Spleen (tissue), 11 donors: ENCODE measurements at regions not wholly inside any gene's neighbourhood (a gene's known extent, or its start where the extent isn't known, plus 50 kb on each side); places are given as distances from the start of the nearest gene placed in this dataset.

Experiments
- DNase-seq: peaks from one replicate; pipeline ENCODE4 v3.0.0-alpha.2; 2020
- H3K27ac ChIP-seq, 8 donors: fragments of 200-600 bp; sonication (generic) in 7 of 8; 1 replicate in 4 of 8; 2 replicates in 4 of 8; pipeline versions ENCODE4 v1.5.0 to v1.8.0; 2016 to 2021; ENCODE audit warnings: inconsistent platforms in 4 of 8, mild to moderate bottlenecking in 4 of 8, moderate library complexity in 1 of 8
- H3K27me3 ChIP-seq, 7 donors: fragments of 200-600 bp; sonication (generic) in 6 of 7; replicated peaks in 1 of 7; 1 replicate in 4 of 7; 2 replicates in 3 of 7; pipeline versions ENCODE4 v1.5.0 to v1.8.0; 2016 to 2021; ENCODE audit warnings: inconsistent platforms in 3 of 7, mild to moderate bottlenecking in 1 of 7
- H3K36me3 ChIP-seq, 6 donors: fragments of 200-600 bp; sonication (generic) in 5 of 6; 1 replicate in 4 of 6; 2 replicates in 2 of 6; pipeline versions ENCODE4 v1.5.0 to v1.8.0; 2016 to 2021; ENCODE audit warnings: inconsistent platforms in 2 of 6
- H3K4me1 ChIP-seq, 6 donors: fragments of 200-600 bp; sonication (generic) in 5 of 6; 1 replicate in 3 of 6; 2 replicates in 3 of 6; pipeline versions ENCODE4 v1.5.0 to v1.8.0; 2016 to 2021; ENCODE audit warnings: inconsistent platforms in 3 of 6
- H3K4me3 ChIP-seq, 8 donors: fragments of 200-600 bp; sonication (generic) in 7 of 8; 1 replicate in 4 of 8; 2 replicates in 4 of 8; pipeline versions ENCODE4 v1.5.0 to v1.8.0; 2016 to 2021; ENCODE audit warnings: inconsistent platforms in 4 of 8, mild to moderate bottlenecking in 4 of 8, moderate library complexity in 2 of 8
- H3K9me3 ChIP-seq, 8 donors: fragments of 200-600 bp; sonication (generic) in 7 of 8; 1 replicate in 4 of 8; 2 replicates in 4 of 8; pipeline versions ENCODE4 v1.5.0 to v1.8.0; 2016 to 2021; ENCODE audit warnings: inconsistent platforms in 4 of 8
- CTCF ChIP-seq, 11 experiments: fragments of 200-600 bp in 7 of 11; fragments of 450-650 bp in 4 of 11; sonication (generic) in 4 of 11; IDR thresholded peaks in 8 of 11; conservative IDR thresholded peaks in 3 of 11; 1 replicate in 7 of 11; 2 replicates in 4 of 11; pipeline versions ENCODE4 v1.4.0 to v1.8.0; 2016 to 2021; ENCODE audit warnings: antibody characterized with exemption in 11 of 11, inconsistent platforms in 4 of 11, mild to moderate bottlenecking in 1 of 11
- POLR2A ChIP-seq, 3 donors: fragments of 450-650 bp; IDR thresholded peaks; one replicate each; pipeline ENCODE4 v1.5.1; 2017; ENCODE audit warnings: antibody characterized with exemption in 3 of 3, mild to moderate bottlenecking in 1 of 3
- POLR2AphosphoS5 ChIP-seq, 3 donors: sonication (generic); formaldehyde crosslinking; IDR thresholded peaks; one replicate each; pipeline ENCODE4 v1.5.1; 2017; ENCODE audit warnings: antibody characterized with exemption in 3 of 3
- WGBS, 5 donors: extraction: QIAGEN DNeasy Blood & Tissue Kit in 3 of 5; methylation state at CpG; one replicate each; pipeline versions ENCODE4 v1.1.5 to v1.1.7; 2013 to 2018; 5-methylcytosine and 5-hydroxymethylcytosine counted together
- intact Hi-C: fragments of 100-400 bp; cut with DNase I; formaldehyde crosslinking; loops from one replicate; pipeline ENCODE4 v1.15.0; 2023; ENCODE audit warnings: low total_unique reads
- donor health status: healthy with polysubstance abuse.
- donor health status: DM: no; HTN: no; CAD: no; lungs with moderate emphysema.
- donor health status: DM: no; HTN: no; CAD: no.
- donor health status: Bipolar disorder and iron deficiency.
- donor health status: healthy.
- donor health status: DM: no; HTN: no; CAD: no.
- donor health status: DM: yes; HTN: yes; CAD: no.

GRCh38 chr7:79882922-79883321 lies 251.7 kb upstream of the GNAI1 start:
- TF ChIP-seq POLR2AphosphoS5 (IDR thresholded peaks at IDR 0.05), result no peak
- no peak for TF ChIP-seq CTCF (IDR thresholded peaks at IDR 0.05 in 8 of 11, conservative IDR thresholded peaks at IDR 0.05 in 3 of 11)
- no peak for TF ChIP-seq POLR2A (IDR thresholded peaks at IDR 0.05)
- no peak for DNase-seq
- H3K36me3 ChIP-seq, result no peaks in the 10 kb centered on the region
- intact Hi-C loops, result no loop called here
- H3K27ac ChIP-seq, result no peak overlapping the region
- H3K4me3 ChIP-seq, result no peak overlapping the region
- no peaks in the 10 kb centered on the region for H3K4me1 ChIP-seq
- H3K27me3 ChIP-seq, result no peaks in the 10 kb centered on the region
- 44 to 86% (median 83%) methylated on average over 2 of the region's 2 CpGs for WGBS, 5 donors
- peaks cover 0 to 3% (median 0%) of the 10 kb centered on the region in 8 donors for H3K9me3 ChIP-seq

- H3K27me3 ChIP-seq, result no peaks in the 10 kb centered on the region
- no peak for DNase-seq
- H3K4me3 ChIP-seq, result no peak overlapping the region
- H3K9me3 ChIP-seq, result peaks cover 0 to 6% (median 0%) of the 10 kb centered on the region in 8 donors
- WGBS, 5 donors, result 72 to 86% (median 85%) methylated on average over 2 of the region's 2 CpGs
- H3K27ac ChIP-seq, result no peak overlapping the region
- TF ChIP-seq CTCF (IDR thresholded peaks at IDR 0.05 in 8 of 11, conservative IDR thresholded peaks at IDR 0.05 in 3 of 11), result no peak
- no peak for TF ChIP-seq POLR2AphosphoS5 (IDR thresholded peaks at IDR 0.05)
- no peak for TF ChIP-seq POLR2A (IDR thresholded peaks at IDR 0.05)
- no peaks in the 10 kb centered on the region for H3K36me3 ChIP-seq
- H3K4me1 ChIP-seq, result no peaks in the 10 kb centered on the region
- intact Hi-C loops, result no loop called here
Measured at GRCh38 chr7:79880312-79880711, 254.3 kb upstream of the GNAI1 start.

DNA sequence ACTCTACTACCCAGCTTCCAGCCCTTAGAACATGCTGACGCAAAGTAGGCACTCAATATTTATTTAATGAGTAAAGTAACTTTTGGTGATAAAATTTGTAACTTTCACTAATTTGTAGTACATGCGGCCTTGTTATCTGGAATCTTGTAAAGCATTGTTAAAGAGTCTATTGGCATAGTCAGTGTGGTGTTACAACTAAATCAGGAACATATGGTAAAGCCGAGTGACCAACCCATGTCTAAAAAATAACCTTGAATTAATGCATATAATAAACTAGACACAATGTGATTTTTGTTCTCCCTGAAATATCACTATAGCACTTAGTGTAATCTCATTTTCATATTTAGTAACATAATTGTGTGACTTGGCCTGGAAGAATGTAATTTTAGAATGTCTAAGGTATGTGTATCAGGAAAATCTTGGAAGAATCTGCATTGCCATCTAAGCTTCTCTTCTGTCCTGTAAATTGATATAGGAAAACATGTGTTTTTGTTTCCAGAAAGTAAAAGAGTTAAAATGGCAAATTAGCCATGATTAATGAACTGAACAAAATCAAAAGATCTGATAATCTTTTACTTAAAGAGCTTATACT lies 256.7 kb upstream of the GNAI1 start:
- H3K27me3 ChIP-seq, result no peaks in the 10 kb centered on the region
- no peak for DNase-seq
- H3K4me1 ChIP-seq, result no peaks in the 10 kb centered on the region
- no peak overlapping the region for H3K27ac ChIP-seq
- TF ChIP-seq CTCF (IDR thresholded peaks at IDR 0.05 in 8 of 11, conservative IDR thresholded peaks at IDR 0.05 in 3 of 11), result no peak
- no peak for TF ChIP-seq POLR2AphosphoS5 (IDR thresholded peaks at IDR 0.05)
- TF ChIP-seq POLR2A (IDR thresholded peaks at IDR 0.05), result no peak
- H3K4me3 ChIP-seq, result no peak overlapping the region
- H3K9me3 ChIP-seq, result peaks cover 0 to 9% (median 0%) of the 10 kb centered on the region in 8 donors
- intact Hi-C loops, result no loop called here
- WGBS, 5 donors, result 63 to 96% (median 94%) methylated on average over 3 of the region's 3 CpGs
- H3K36me3 ChIP-seq, result no peaks in the 10 kb centered on the region

- intact Hi-C loops, result no loop called here
- H3K4me3 ChIP-seq, result no peak overlapping the region
- no peaks in the 10 kb centered on the region for H3K36me3 ChIP-seq
- WGBS, 5 donors, result 73 to 79% (median 75%) methylated on average over 6 of the region's 6 CpGs
- DNase-seq, result no peak
- H3K27ac ChIP-seq, result no peak overlapping the region
- peaks cover 0 to 9% (median 0%) of the 10 kb centered on the region in 8 donors for H3K9me3 ChIP-seq
- no peaks in the 10 kb centered on the region for H3K4me1 ChIP-seq
- TF ChIP-seq CTCF (IDR thresholded peaks at IDR 0.05 in 8 of 11, conservative IDR thresholded peaks at IDR 0.05 in 3 of 11) (no peak), POLR2AphosphoS5 (IDR thresholded peaks at IDR 0.05) (no peak), POLR2A (IDR thresholded peaks at IDR 0.05) (no peak)
- no peaks in the 10 kb centered on the region for H3K27me3 ChIP-seq
Measured at GRCh38 chr7:79876848-79877252, 257.8 kb upstream of the GNAI1 start.
